ENCODE measurements at regions not wholly inside any gene's neighbourhood (a gene's known extent, or its start where the extent isn't known, plus 50 kb on each side); places are given as distances from the start of the nearest gene placed in this dataset.

DNA sequence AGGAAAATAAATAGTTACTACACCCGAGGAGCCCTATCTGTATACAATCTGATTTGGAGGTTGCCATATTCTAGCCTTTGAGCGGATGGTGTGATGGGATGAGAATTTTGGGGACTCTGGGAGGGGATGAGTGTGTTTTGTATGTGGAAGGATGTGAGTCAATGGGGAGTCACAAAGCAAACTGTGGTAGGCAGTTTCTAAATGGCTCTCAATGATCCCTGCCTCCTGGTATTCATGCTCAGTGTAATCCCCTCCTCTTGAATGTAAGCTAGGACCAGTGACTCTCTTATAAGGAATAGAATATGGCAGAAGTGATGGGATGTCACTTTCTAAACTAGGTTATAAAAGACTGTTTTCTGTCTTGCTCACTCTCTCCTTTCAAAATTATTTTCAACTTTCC is 205.7 kb upstream of the RIOK2 start (continued):
- TF ChIP-seq, protein P1, sequence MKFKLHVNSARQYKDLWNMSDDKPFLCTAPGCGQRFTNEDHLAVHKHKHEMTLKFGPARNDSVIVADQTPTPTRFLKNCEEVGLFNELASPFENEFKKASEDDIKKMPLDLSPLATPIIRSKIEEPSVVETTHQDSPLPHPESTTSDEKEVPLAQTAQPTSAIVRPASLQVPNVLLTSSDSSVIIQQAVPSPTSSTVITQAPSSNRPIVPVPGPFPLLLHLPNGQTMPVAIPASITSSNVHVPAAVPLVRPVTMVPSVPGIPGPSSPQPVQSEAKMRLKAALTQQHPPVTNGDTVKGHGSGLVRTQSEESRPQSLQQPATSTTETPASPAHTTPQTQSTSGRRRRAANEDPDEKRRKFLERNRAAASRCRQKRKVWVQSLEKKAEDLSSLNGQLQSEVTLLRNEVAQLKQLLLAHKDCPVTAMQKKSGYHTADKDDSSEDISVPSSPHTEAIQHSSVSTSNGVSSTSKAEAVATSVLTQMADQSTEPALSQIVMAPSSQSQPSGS (IDR thresholded peaks at IDR 0.05; ENCODE audit: low read length) = no peak
- no peak for TF ChIP-seq SIN3A (conservative IDR thresholded peaks at IDR 0.05 in 1 of 2, IDR thresholded peaks at IDR 0.05 in 1 of 2; ENCODE audit: low read depth in 1 of 2, low read length in 2 of 2)
- no peak for TF ChIP-seq ASH2L (IDR thresholded peaks at IDR 0.05; ENCODE audit: low read length)
- TF ChIP-seq CBX5 (IDR thresholded peaks at IDR 0.05; ENCODE audit: low read depth, low read length) = no peak

Data from H1 (cell line).